HCT116 (cell line): ENCODE measurements at regions not wholly inside any gene's neighbourhood (a gene's known extent, or its start where the extent isn't known, plus 50 kb on each side); places are given as distances from the start of the nearest gene placed in this dataset.

Experiments used
- ATAC-seq: fragments of 200-7000 bp; cut with Tn5 transposase; 2 replicates; pipeline ENCODE4 v1.9.1; 2020; ENCODE audit warnings: mild to moderate bottlenecking, moderate library complexity
- BruUV-seq: library from RNA; stranded (reverse); fragments of 400-500 nt; replicated peaks from 2 replicates; lab custom pipeline; 2021; lab: Mats Ljungman, UMichigan
- CTCF ChIA-PET: fragments of 300-600 bp; sonication (Branson Sonifier 250); formaldehyde crosslinking; loops from one replicate; lab custom pipeline; 2021; ENCODE audit warnings: antibody characterized with exemption; lab: Charles Lee
- POLR2A ChIA-PET: fragments of 300-600, 350-600 bp; sonication (Branson Sonifier 250); formaldehyde crosslinking; loops from one replicate; lab custom pipeline; 2021; ENCODE audit warnings: antibody characterized with exemption; lab: Charles Lee
- RAD21 ChIA-PET, 2 experiments: fragments of 300-600 bp; sonication (Branson Sonifier 250); formaldehyde crosslinking; loops; one replicate each; lab custom pipeline; 2023; ENCODE audit warnings: low total read pairs in 2 of 2; ENCODE audit not compliant: uncharacterized antibody in 2 of 2, unreplicated experiment in 2 of 2, low non-redundant PET in 1 of 2; lab: Charles Lee
- DNase-seq: peaks from one replicate; pipeline ENCODE4 v3.0.0-alpha.2; 2010; ENCODE audit warnings: low read depth, low spot score
- H2AFZ ChIP-seq: fragments of 200-600 bp; shearing (Covaris generic), sonication (generic); 2 replicates; pipeline ENCODE4 v1.6.1; 2017; ENCODE audit warnings: low read depth, mixed run types, mixed read lengths, antibody characterized with exemption, low read length; ENCODE audit not compliant: poor library complexity, severe bottlenecking
- H3K27ac ChIP-seq: 2 replicates; pipeline ENCODE4 v1.5.1; 2012; ENCODE audit warnings: low read depth, low read length
- H3K27me3 ChIP-seq: fragments of 200-600 bp; sonication (generic); 2 replicates; pipeline ENCODE4 v1.6.1; 2016; ENCODE audit warnings: mixed run types, low read length, mixed read lengths; ENCODE audit not compliant: insufficient read depth
- H3K36me3 ChIP-seq, 2 experiments: fragments of 200-500 bp in 1 of 2; fragments of 200-600 bp in 1 of 2; sonication (Bioruptor generic) in 1 of 2; sonication (generic) in 1 of 2; 2 replicates each; pipeline versions ENCODE4 v1.5.1 to v1.6.1; 2014 to 2016; ENCODE audit warnings: low read length in 2 of 2, inconsistent platforms in 1 of 2, mixed read lengths in 1 of 2, mixed run types in 1 of 2; ENCODE audit not compliant: insufficient read depth in 2 of 2, control insufficient read depth in 1 of 2
- H3K4me1 ChIP-seq, 2 experiments: fragments of 200-600 bp in 1 of 2; sonication (generic) in 1 of 2; 2 replicates each; pipeline versions ENCODE4 v1.5.1 to v1.6.1; 2012 to 2017; ENCODE audit warnings: low read length in 2 of 2, inconsistent platforms in 1 of 2, mild to moderate bottlenecking in 1 of 2, mixed read lengths in 1 of 2, mixed run types in 1 of 2, moderate library complexity in 1 of 2; ENCODE audit not compliant: insufficient read depth in 2 of 2, control insufficient read depth in 1 of 2
- H3K4me2 ChIP-seq: fragments of 200-600 bp; sonication (generic); 2 replicates; pipeline ENCODE4 v1.6.1; 2017; ENCODE audit warnings: mixed run types, low read length, mixed read lengths
- H3K4me3 ChIP-seq, 2 experiments: fragments of 200-600 bp in 1 of 2; sonication (generic) in 1 of 2; replicated peaks in 1 of 2; 2 replicates each; pipeline ENCODE4 v1.5.1; 2011 to 2016; ENCODE audit warnings: low read length in 2 of 2, control low read depth in 1 of 2, low read depth in 1 of 2, mild to moderate bottlenecking in 1 of 2, mixed read lengths in 1 of 2, mixed run types in 1 of 2
- H3K79me2 ChIP-seq: fragments of 200-600 bp; sonication (generic); 2 replicates; pipeline ENCODE4 v1.6.1; 2017; ENCODE audit warnings: mild to moderate bottlenecking, mixed run types, low read length, moderate library complexity, mixed read lengths; ENCODE audit not compliant: insufficient read depth
- H3K9ac ChIP-seq: fragments of 200-600 bp; sonication (generic); 2 replicates; pipeline ENCODE4 v1.6.1; 2016; ENCODE audit warnings: low read length, mixed read lengths
- H3K9me2 ChIP-seq: fragments of 200-600 bp; sonication (generic), shearing (Covaris generic); 2 replicates; pipeline ENCODE4 v1.6.1; 2017; ENCODE audit warnings: mixed run types, mild to moderate bottlenecking, moderate library complexity; ENCODE audit not compliant: insufficient read depth
- H3K9me3 ChIP-seq, 2 experiments: fragments of 200-500 bp in 1 of 2; fragments of 200-600 bp in 1 of 2; sonication (Bioruptor generic) in 1 of 2; sonication (generic) in 1 of 2; 2 replicates each; pipeline ENCODE4 v1.6.1; 2014 to 2017; ENCODE audit warnings: low read length in 2 of 2, mixed read lengths in 2 of 2, inconsistent platforms in 1 of 2, low read depth in 1 of 2, mild to moderate bottlenecking in 1 of 2, mixed run types in 1 of 2, moderate library complexity in 1 of 2; ENCODE audit not compliant: control insufficient read depth in 1 of 2, insufficient read depth in 1 of 2
- H4K20me1 ChIP-seq: fragments of 200-600 bp; sonication (generic), shearing (Covaris generic); 2 replicates; pipeline ENCODE4 v1.6.1; 2017; ENCODE audit warnings: mixed run types, mild to moderate bottlenecking, moderate library complexity; ENCODE audit not compliant: insufficient read depth
- CBX3 ChIP-seq: IDR thresholded peaks from 2 replicates; pipeline ENCODE4 v1.6.1; 2012; ENCODE audit warnings: low read depth
- CEBPB ChIP-seq: IDR thresholded peaks from 2 replicates; pipeline ENCODE4 v1.6.1; 2012; ENCODE audit warnings: low read depth
- CTCF ChIP-seq, 3 experiments: fragments of 200-600 bp in 1 of 3; sonication (generic) in 1 of 3; IDR thresholded peaks in 2 of 3; conservative IDR thresholded peaks in 1 of 3; 2 replicates each; pipeline ENCODE4 v1.5.1; 2012 to 2017; ENCODE audit warnings: low read depth in 2 of 3, low read length in 2 of 3, antibody characterized with exemption in 1 of 3, borderline replicate concordance in 1 of 3, control low read depth in 1 of 3, mild to moderate bottlenecking in 1 of 3, mixed read lengths in 1 of 3, mixed run types in 1 of 3, moderate library complexity in 1 of 3; ENCODE audit not compliant: insufficient read depth in 1 of 3
- EGR1 ChIP-seq: IDR thresholded peaks from 2 replicates; pipeline ENCODE4 v1.6.1; 2012; ENCODE audit warnings: low read depth
- ELF1 ChIP-seq: IDR thresholded peaks from 2 replicates; pipeline ENCODE4 v1.6.1; 2012; ENCODE audit warnings: low read depth, borderline replicate concordance
- EZH2phosphoT487 ChIP-seq: fragments of 200-600 bp; IDR thresholded peaks from 2 replicates; pipeline ENCODE4 v1.6.1; 2018; ENCODE audit warnings: antibody characterized with exemption, borderline replicate concordance
- FOSL1 ChIP-seq: IDR thresholded peaks from 2 replicates; pipeline ENCODE4 v1.6.1; 2012; ENCODE audit warnings: low read depth
- JUND ChIP-seq: IDR thresholded peaks from 2 replicates; pipeline ENCODE4 v1.6.1; 2012
- MAX ChIP-seq: IDR thresholded peaks from 2 replicates; pipeline ENCODE4 v1.6.1; 2012
- POLR2AphosphoS5 ChIP-seq: IDR thresholded peaks from 2 replicates; pipeline ENCODE4 v1.6.1; 2011; ENCODE audit warnings: mild to moderate bottlenecking, low read depth, low read length, moderate library complexity
- RAD21 ChIP-seq: IDR thresholded peaks from 2 replicates; pipeline ENCODE4 v1.6.1; 2012; ENCODE audit warnings: low read depth, mild to moderate bottlenecking
- TCF7L2 ChIP-seq: IDR thresholded peaks from 2 replicates; pipeline ENCODE4 v1.7.0; 2011; ENCODE audit warnings: borderline replicate concordance, inconsistent platforms; ENCODE audit not compliant: insufficient read depth, insufficient read length; ENCODE audit errors: extremely low read depth
- ZBTB33 ChIP-seq: IDR thresholded peaks from 2 replicates; pipeline ENCODE4 v1.6.1; 2011; ENCODE audit warnings: mild to moderate bottlenecking, low read length, moderate library complexity; ENCODE audit not compliant: insufficient replicate concordance; ENCODE audit errors: extremely low read depth
- ZFX ChIP-seq: fragments of 450-650 bp; IDR thresholded peaks from 2 replicates; pipeline ENCODE4 v1.6.1; 2017
- ZNF274 ChIP-seq: fragments of 200-500 bp; sonication (Bioruptor generic); IDR thresholded peaks from 2 replicates; pipeline ENCODE4 v1.6.1; 2014; ENCODE audit warnings: mild to moderate bottlenecking, low read depth, low read length, inconsistent platforms
- intact Hi-C: fragments of 100-400 bp; cut with micrococcal nuclease; formaldehyde crosslinking; loops from 2 replicates; pipeline ENCODE4 v1.10.0; 2022

- TF ChIP-seq ZNF274 (no peak), CBX3 (no peak), POLR2AphosphoS5 (no peak), ELF1 (no peak), EZH2phosphoT487 (no peak), EGR1 (no peak), CEBPB (no peak), MAX (no peak), ZBTB33 (no peak), ZFX (no peak), RAD21 (no peak), CTCF (IDR thresholded peaks at IDR 0.05 in 2 of 3, conservative IDR thresholded peaks at IDR 0.05 in 1 of 3; ENCODE audit: borderline replicate concordance in 1 of 3, insufficient read depth in 1 of 3, low read depth in 2 of 3, low read length in 2 of 3) (no peak), TCF7L2 (no peak), FOSL1 (no peak), JUND (no peak)
- H3K27ac ChIP-seq, result no peak overlapping the region
- H3K9ac ChIP-seq, result no peak overlapping the region
- DNase-seq (no peak), ATAC-seq (no peak)
- H3K27me3 ChIP-seq, result peaks cover 27% of the 10 kb centered on the region; the same call in 1 of the 2 replicates
- BruUV-seq, result no TSS peak
- H3K4me1 ChIP-seq, result no peaks in the 10 kb centered on the region
- ChIA-PET POLR2A (no interaction called here), CTCF (no interaction called here), RAD21 (no interaction called here)
- H3K4me2 ChIP-seq, result no peak overlapping the region
- H3K9me3 ChIP-seq, result no peaks in the 10 kb centered on the region
- no peaks in the 10 kb centered on the region for H4K20me1 ChIP-seq
- H3K9me2 ChIP-seq, result no peaks in the 10 kb centered on the region
- no peak overlapping the region for H2AFZ ChIP-seq
- H3K79me2 ChIP-seq, result no peaks in the 10 kb centered on the region
- no peak overlapping the region for H3K4me3 ChIP-seq
- intact Hi-C loops, result no loop called here
- H3K36me3 ChIP-seq, result no peaks in the 10 kb centered on the region
These were observed 272.8 kb upstream of the TTC14 start for GRCh38 chr3:180329187-180329586.
